Upper lobe of right lung (tissue), 1 donor: ENCODE measurements at regions not wholly inside any gene's neighbourhood (a gene's known extent, or its start where the extent isn't known, plus 50 kb on each side); places are given as distances from the start of the nearest gene placed in this dataset.
A peak's percentile ranks its signal among the peaks of the same experiment; 100 is the strongest.

Experiments
- ATAC-seq: fragments of 200-7000 bp; cut with Tn5 transposase; one replicate; pipeline ENCODE4 v1.9.1; 2020; ENCODE audit warnings: mild to moderate bottlenecking, moderate library complexity
- DNase-seq: peaks from one replicate; pipeline ENCODE4 v3.0.0-alpha.2; 2020
- H3K27ac ChIP-seq: fragments of 200-600 bp; one replicate; pipeline ENCODE4 v1.8.0; 2022
- H3K27me3 ChIP-seq: fragments of 200-600 bp; one replicate; pipeline ENCODE4 v1.8.0; 2022; ENCODE audit warnings: mild to moderate bottlenecking
- H3K36me3 ChIP-seq: fragments of 200-600 bp; one replicate; pipeline ENCODE4 v1.8.0; 2022
- H3K4me1 ChIP-seq: fragments of 200-600 bp; one replicate; pipeline ENCODE4 v1.8.0; 2022
- H3K4me3 ChIP-seq: fragments of 200-600 bp; one replicate; pipeline ENCODE4 v1.8.0; 2022; ENCODE audit warnings: mild to moderate bottlenecking
- H3K9me3 ChIP-seq: fragments of 200-600 bp; one replicate; pipeline ENCODE4 v1.8.0; 2022
- CTCF ChIP-seq: fragments of 200-600 bp; IDR thresholded peaks from one replicate; pipeline ENCODE4 v1.8.0; 2022; ENCODE audit warnings: antibody characterized with exemption
- intact Hi-C: fragments of 100-400 bp; cut with DNase I; formaldehyde crosslinking; loops from one replicate; pipeline ENCODE4 v1.11.0; 2022
- donor health status: DM: no; HTN: yes; CAD: no; lungs with severe emphysema.

GRCh38 chr6:166009385-166010031, 158.1 kb downstream of the TBXT start:
- Histone ChIP-seq H3K36me3 (no peaks in the 10 kb centered on the region), H3K4me1 (peaks cover 7% of the 10 kb centered on the region), H3K9me3 (no peaks in the 10 kb centered on the region), H3K27me3 (peaks cover 79% of the 10 kb centered on the region), H3K4me3 (no peak overlapping the region), H3K27ac (no peak overlapping the region)
- TF ChIP-seq CTCF, result no peak
- no peak for DNase-seq
- no peak for ATAC-seq
- intact Hi-C loops, result no loop called here

- Histone ChIP-seq H3K4me1 (peaks cover 7% of the 10 kb centered on the region), H3K27me3 (peaks cover 79% of the 10 kb centered on the region), H3K36me3 (no peaks in the 10 kb centered on the region), H3K4me3 (no peak overlapping the region), H3K27ac (no peak overlapping the region), H3K9me3 (no peaks in the 10 kb centered on the region)
- intact Hi-C loops, result no loop called here
- no peak for TF ChIP-seq CTCF
- ATAC-seq (peak; percentile 13), DNase-seq (no peak)
Observed at GRCh38 chr6:166008441-166009369, 158.9 kb downstream of the TBXT start.

GRCh38 chr6:166007349-166008263, 160.0 kb downstream of the TBXT start:
- DNase-seq (no peak), ATAC-seq (no peak)
- no peak overlapping the region for H3K4me3 ChIP-seq
- no peaks in the 10 kb centered on the region for H3K9me3 ChIP-seq
- no peaks in the 10 kb centered on the region for H3K36me3 ChIP-seq
- intact Hi-C loops, result no loop called here
- peaks cover 75% of the 10 kb centered on the region for H3K27me3 ChIP-seq
- no peak for TF ChIP-seq CTCF
- H3K27ac ChIP-seq, result no peak overlapping the region
- peaks cover 7% of the 10 kb centered on the region for H3K4me1 ChIP-seq

- DNase-seq, result no peak
- TF ChIP-seq CTCF, result no peak
- H3K36me3 ChIP-seq, result no peaks in the 10 kb centered on the region
- H3K4me1 ChIP-seq, result peaks cover 7% of the 10 kb centered on the region
- H3K9me3 ChIP-seq, result no peaks in the 10 kb centered on the region
- no peak for ATAC-seq
- H3K27me3 ChIP-seq, result peaks cover 69% of the 10 kb centered on the region
- intact Hi-C loops, result no loop called here
- H3K4me3 ChIP-seq, result no peak overlapping the region
- no peak overlapping the region for H3K27ac ChIP-seq
Observed at GRCh38 chr6:166006900-166007301, 160.8 kb downstream of the TBXT start.
